ENCODE measurements at regions not wholly inside any gene's neighbourhood (a gene's known extent, or its start where the extent isn't known, plus 50 kb on each side); places are given as distances from the start of the nearest gene placed in this dataset.

DNA sequence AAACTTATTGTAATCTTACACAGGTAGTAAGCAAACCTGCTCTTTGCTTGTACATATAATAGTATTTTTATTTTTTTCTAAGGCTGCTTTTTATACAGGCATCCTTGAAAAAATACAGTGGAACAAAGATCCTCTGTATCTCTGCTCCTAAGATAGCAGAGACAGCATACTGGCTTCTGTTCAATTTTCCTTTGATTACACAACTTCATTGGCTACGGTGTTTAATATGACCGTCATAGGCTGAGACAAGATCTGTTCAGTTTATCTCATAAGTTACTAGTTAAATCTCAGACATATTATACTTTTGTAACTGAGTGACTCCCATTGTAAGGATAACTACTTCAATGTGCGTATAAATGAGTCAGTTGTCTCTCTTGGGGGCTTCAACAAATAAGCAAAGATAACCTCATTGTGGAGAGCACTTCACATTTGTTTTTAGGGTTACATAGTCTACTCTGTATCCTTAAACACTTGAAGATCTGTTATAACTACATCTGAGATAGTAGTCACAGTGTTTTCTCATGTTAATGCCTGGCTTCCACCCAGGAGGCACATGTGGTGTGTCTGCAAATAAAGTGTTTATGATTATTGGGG lies 166.1 kb downstream of the KDM5D start:
- intact Hi-C loops (cut with DNase I), result no loop called here
- Histone ChIP-seq H3K4me1 (ENCODE audit: control insufficient read depth, insufficient read depth, low read length) (no peaks in the 10 kb centered on the region), H3K27me3 (ENCODE audit: control insufficient read depth, insufficient read depth) (no peaks in the 10 kb centered on the region), H3K4me3 (ENCODE audit: low read length) (no peak overlapping the region), H3K9me3 (ENCODE audit: control insufficient read depth, low read length) (no peaks in the 10 kb centered on the region), H3K27ac (ENCODE audit: low read length) (no peak overlapping the region)
- 35% methylated on average over 3 of the region's 3 CpGs for WGBS
- no peak for DNase-seq
- ATAC-seq, result peak in 1 of 2 donors; percentile 85

DNA sequence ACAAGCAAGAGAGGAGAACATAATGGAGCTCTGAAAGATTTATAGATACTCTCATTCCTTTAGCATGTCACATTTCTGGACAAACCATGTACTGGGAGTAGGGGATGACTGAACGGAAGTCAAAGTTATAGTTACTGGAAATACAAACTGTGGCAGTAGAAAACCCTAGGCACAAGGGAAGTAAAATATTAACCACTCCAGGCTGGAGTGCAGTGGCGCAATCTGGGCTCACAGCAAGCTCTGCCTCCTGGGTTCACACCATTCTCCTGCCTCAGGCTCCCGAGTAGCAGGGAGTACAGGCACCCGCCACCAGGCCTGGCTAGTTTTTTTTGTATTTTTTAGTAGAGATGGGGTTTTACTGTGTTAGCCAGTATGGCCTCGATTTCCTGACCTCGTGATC lies 167.3 kb downstream of the KDM5D start:
- 92% methylated on average over 6 of the region's 6 CpGs for WGBS
- DNase-seq, result no peak
- no peak for ATAC-seq
- Histone ChIP-seq H3K27me3 (ENCODE audit: control insufficient read depth, insufficient read depth) (no peaks in the 10 kb centered on the region), H3K27ac (ENCODE audit: low read length) (no peak overlapping the region), H3K4me1 (ENCODE audit: control insufficient read depth, insufficient read depth, low read length) (no peaks in the 10 kb centered on the region), H3K9me3 (ENCODE audit: control insufficient read depth, low read length) (no peaks in the 10 kb centered on the region), H3K4me3 (ENCODE audit: low read length) (no peak overlapping the region)
- intact Hi-C loops (cut with DNase I), result no loop called here

DNA sequence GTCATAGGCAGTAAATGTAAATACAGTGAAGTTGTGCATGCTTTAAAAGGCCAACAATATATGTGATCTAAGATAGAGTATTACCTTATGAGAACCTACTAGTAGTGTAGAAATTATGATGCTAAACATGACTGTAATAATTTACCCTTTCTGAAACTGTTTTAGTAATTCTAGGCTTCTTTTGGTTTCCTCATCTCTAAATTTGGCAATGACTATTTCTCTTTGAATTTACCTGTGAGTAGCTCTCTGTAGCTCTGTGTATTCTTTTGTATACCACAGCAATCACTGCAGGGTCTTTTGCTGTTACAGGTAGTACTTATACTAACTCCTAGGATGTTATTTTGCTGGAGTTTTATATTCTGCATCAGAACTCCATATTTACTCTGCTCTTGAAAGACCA lies 169.6 kb downstream of the KDM5D start:
- DNase-seq (no peak), ATAC-seq (no peak)
- no peaks in the 10 kb centered on the region for H3K4me1 ChIP-seq (ENCODE audit: control insufficient read depth, insufficient read depth, low read length)
- H3K4me3 ChIP-seq (ENCODE audit: low read length), result no peak overlapping the region
- no peaks in the 10 kb centered on the region for H3K27me3 ChIP-seq (ENCODE audit: control insufficient read depth, insufficient read depth)
- intact Hi-C loops (cut with DNase I), result no loop called here
- no peaks in the 10 kb centered on the region for H3K9me3 ChIP-seq (ENCODE audit: control insufficient read depth, low read length)
- no peak overlapping the region for H3K27ac ChIP-seq (ENCODE audit: low read length)

DNA sequence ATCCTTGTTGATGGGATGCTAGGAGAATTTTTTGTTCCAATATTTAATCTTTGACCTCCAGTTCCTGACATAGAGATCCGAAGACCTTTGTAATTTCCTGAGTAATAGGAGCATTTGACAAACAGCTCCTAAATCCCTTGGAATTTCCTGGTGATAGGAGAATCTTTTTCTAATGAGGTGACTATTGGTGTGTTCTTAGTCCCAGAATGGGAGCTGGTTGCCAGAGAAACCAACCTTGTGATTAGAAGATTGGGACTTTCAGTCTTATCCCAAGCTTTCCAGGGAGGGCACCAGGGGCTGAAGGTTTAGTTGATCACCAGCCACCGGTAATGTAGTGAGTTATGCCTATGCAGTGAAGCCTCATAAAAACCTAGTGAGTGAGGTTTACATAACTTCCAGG lies 170.9 kb downstream of the KDM5D start:
- DNase-seq, result no peak
- WGBS, result 66% methylated on average over 2 of the region's 2 CpGs
- no peak overlapping the region for H3K27ac ChIP-seq (ENCODE audit: low read length)
- ATAC-seq, result no peak
- H3K27me3 ChIP-seq (ENCODE audit: control insufficient read depth, insufficient read depth), result no peaks in the 10 kb centered on the region
- H3K9me3 ChIP-seq (ENCODE audit: control insufficient read depth, low read length), result no peaks in the 10 kb centered on the region
- no peak overlapping the region for H3K4me3 ChIP-seq (ENCODE audit: low read length)
- intact Hi-C loops (cut with DNase I), result no loop called here
- no peaks in the 10 kb centered on the region for H3K4me1 ChIP-seq (ENCODE audit: control insufficient read depth, insufficient read depth, low read length)

DNA sequence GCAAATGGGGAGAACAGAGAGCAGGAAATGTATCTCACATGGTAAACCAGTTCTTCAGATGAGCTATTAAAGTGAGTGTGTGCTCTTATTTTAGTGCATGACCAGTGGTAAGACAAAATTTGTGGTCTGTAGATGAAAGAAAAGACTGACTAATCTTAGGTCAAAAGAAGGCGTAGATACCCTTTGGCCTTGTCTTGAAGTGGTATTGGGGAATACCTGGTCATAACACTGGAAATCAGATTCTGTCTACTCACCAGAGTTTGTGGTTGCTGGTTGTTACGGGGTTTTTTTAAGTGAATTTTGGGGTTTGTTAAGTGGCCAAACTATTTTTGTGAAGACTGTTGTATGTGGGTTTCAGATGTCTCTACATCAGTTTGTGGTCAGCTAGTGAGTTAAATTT lies 173.5 kb downstream of the KDM5D start:
- WGBS, result 90% methylated on average over 2 of the region's 2 CpGs
- Histone ChIP-seq H3K27me3 (ENCODE audit: control insufficient read depth, insufficient read depth) (no peaks in the 10 kb centered on the region), H3K4me3 (ENCODE audit: low read length) (no peak overlapping the region), H3K4me1 (ENCODE audit: control insufficient read depth, insufficient read depth, low read length) (no peaks in the 10 kb centered on the region), H3K9me3 (ENCODE audit: control insufficient read depth, low read length) (no peaks in the 10 kb centered on the region), H3K27ac (ENCODE audit: low read length) (no peak overlapping the region)
- DNase-seq (no peak), ATAC-seq (no peak)
- intact Hi-C loops (cut with DNase I), result no loop called here

DNA sequence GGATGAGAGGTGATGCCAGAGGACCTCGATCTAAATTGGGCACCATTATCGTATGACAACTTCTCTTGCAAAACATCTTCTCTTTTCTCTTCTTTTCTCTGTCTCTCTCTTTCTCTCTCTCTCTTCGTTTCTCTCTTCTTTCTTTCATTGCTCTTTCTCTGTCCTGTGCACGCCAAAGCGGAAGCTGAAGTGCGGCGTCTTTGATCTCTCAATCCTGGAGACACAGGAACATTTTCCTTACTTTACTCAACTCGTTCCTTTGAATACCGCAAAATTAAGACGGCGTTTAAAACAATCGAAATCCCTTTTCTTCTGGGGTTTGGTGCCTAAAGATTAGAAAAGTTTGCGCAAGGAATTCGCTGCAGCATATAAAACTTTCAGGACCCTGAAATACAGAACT lies 176.6 kb downstream of the KDM5D start:
- Histone ChIP-seq H3K9me3 (ENCODE audit: control insufficient read depth, low read length) (no peaks in the 10 kb centered on the region), H3K4me1 (ENCODE audit: control insufficient read depth, insufficient read depth, low read length) (no peaks in the 10 kb centered on the region), H3K27me3 (ENCODE audit: control insufficient read depth, insufficient read depth) (no peaks in the 10 kb centered on the region), H3K27ac (ENCODE audit: low read length) (peak overlapping the region; percentile 93), H3K4me3 (ENCODE audit: low read length) (peak overlapping the region; percentile 67)
- 2% methylated on average over 14 of the region's 14 CpGs for WGBS
- intact Hi-C loops (cut with DNase I), result no loop called here
- DNase-seq (peak in 1 of 3 donors; percentile 46), ATAC-seq (no peak)

DNA sequence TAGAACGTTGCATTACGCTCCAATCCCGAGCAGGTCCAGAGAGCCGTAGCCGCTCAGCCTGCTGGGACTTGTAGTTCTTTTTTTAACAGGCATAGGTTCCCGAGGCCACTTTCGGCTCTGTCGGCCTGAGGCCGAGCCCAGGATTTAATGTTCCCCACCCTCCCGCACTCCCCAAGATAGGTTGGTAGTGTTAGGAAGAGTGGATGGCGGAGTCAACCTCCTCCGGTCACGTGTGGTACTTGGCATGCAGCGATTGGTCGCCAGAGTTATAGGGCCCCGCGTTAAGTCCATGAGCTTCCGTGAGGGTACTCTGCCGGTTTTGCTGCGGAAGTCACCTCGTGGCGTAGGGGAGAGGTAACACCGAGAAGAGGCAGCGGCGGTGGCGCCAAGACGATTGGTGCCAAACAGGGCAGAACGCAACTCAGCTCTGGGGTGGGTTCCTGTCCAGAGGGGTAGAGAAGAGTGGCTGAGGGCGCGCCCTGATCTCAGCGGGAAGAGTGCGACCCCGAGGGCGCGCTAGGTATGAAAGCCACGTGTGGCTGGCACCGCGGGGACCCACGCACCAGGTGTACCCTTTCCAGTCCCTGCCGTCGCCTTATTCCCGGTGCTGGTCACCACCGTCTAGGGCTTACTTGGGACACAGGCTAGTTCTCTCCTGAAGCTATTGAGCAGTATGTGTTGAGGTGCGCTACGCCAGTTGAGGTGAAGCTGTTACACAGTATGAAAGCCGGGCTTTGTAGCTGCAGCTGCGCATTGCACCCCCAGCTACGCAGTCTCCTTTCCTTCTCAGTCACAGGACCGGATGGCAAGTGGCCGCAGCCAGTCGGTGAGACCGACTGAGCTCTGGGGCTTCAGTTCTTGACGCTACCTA lies 177.2 kb downstream of the KDM5D start:
- no peaks in the 10 kb centered on the region for H3K4me1 ChIP-seq (ENCODE audit: control insufficient read depth, insufficient read depth, low read length)
- H3K27ac ChIP-seq (ENCODE audit: low read length), result peak overlapping the region; percentile 93
- peak in 1 of 3 donors; percentile 93 for DNase-seq
- H3K4me3 ChIP-seq (ENCODE audit: low read length), result peak overlapping the region; percentile 67
- no peaks in the 10 kb centered on the region for H3K27me3 ChIP-seq (ENCODE audit: control insufficient read depth, insufficient read depth)
- intact Hi-C loops (cut with DNase I), result no loop called here
- WGBS, result under 1% methylated on average over 53 of the region's 53 CpGs
- H3K9me3 ChIP-seq (ENCODE audit: control insufficient read depth, low read length), result no peaks in the 10 kb centered on the region
- ATAC-seq, result peak in 1 of 2 donors; percentile 99

DNA sequence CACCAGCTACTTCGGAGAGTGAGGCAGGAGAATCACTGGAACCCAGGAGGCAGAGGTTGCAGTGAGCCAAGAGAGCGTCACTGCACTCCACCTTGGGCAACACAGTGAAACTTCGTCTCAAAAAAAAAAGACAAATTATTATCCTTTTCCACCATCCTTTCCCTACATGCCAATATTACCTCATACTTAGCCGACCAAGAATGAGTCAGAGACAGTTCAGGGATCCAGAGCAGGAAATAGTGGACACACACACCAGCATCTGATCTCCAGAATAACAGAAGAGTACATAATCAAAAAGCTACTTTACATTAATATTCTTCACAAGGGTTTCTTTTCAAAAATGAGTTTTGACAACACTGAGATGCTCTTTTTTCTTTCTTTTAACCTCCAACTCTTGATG lies 185.4 kb downstream of the KDM5D start:
- no peaks in the 10 kb centered on the region for H3K27me3 ChIP-seq (ENCODE audit: control insufficient read depth, insufficient read depth)
- ATAC-seq (no peak), DNase-seq (no peak)
- no peak overlapping the region for H3K27ac ChIP-seq (ENCODE audit: low read length)
- H3K4me3 ChIP-seq (ENCODE audit: low read length), result no peak overlapping the region
- H3K9me3 ChIP-seq (ENCODE audit: control insufficient read depth, low read length), result no peaks in the 10 kb centered on the region
- H3K4me1 ChIP-seq (ENCODE audit: control insufficient read depth, insufficient read depth, low read length), result no peaks in the 10 kb centered on the region
- intact Hi-C loops (cut with DNase I), result no loop called here
- WGBS, result 80% methylated on average over 4 of the region's 4 CpGs

DNA sequence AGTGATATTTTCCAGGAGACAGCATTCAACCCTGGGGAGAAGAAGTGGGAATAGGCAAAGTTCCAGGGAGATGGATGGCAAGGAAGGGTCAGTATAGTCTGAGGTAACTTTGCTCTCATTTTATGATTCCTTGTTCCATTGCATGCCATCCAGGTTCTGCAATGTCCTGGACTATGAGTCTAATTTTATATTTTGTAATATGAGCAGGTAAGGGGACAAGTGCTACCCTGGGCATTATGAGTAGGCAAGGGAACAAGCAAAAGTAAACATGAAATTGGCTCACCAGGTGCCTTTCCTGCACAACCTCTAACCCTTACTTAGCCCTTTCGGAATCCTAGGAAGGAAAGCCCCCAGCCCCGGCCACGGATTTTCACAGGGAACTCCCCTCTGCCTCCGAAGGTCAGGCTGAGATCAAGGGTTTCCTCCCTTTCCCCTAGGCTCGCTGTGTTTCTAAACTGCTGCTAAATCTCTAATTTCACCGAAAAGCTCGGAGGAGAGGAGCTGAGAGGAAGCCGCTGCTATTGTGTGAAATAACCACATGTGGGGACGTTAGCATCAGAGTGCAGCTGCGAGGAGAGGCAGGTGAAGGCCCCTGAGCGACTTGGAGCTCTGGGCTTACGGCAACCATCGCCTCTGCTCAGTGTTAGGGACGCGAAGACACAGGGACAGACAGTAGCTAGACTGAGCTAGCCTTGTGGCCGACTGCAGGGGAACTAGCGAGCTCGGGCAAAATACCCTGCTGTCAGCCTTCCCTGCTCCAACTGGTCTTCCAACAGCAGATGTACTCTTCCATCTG lies 194.7 kb downstream of the KDM5D start:
- Histone ChIP-seq H3K4me1 (ENCODE audit: control insufficient read depth, insufficient read depth, low read length) (no peaks in the 10 kb centered on the region), H3K4me3 (ENCODE audit: low read length) (no peak overlapping the region), H3K9me3 (ENCODE audit: control insufficient read depth, low read length) (no peaks in the 10 kb centered on the region), H3K27me3 (ENCODE audit: control insufficient read depth, insufficient read depth) (no peaks in the 10 kb centered on the region), H3K27ac (ENCODE audit: low read length) (no peak overlapping the region)
- DNase-seq, result no peak
- ATAC-seq, result no peak
- intact Hi-C loops (cut with DNase I), result no loop called here
- WGBS, result 53% methylated on average over 18 of the region's 18 CpGs

DNA sequence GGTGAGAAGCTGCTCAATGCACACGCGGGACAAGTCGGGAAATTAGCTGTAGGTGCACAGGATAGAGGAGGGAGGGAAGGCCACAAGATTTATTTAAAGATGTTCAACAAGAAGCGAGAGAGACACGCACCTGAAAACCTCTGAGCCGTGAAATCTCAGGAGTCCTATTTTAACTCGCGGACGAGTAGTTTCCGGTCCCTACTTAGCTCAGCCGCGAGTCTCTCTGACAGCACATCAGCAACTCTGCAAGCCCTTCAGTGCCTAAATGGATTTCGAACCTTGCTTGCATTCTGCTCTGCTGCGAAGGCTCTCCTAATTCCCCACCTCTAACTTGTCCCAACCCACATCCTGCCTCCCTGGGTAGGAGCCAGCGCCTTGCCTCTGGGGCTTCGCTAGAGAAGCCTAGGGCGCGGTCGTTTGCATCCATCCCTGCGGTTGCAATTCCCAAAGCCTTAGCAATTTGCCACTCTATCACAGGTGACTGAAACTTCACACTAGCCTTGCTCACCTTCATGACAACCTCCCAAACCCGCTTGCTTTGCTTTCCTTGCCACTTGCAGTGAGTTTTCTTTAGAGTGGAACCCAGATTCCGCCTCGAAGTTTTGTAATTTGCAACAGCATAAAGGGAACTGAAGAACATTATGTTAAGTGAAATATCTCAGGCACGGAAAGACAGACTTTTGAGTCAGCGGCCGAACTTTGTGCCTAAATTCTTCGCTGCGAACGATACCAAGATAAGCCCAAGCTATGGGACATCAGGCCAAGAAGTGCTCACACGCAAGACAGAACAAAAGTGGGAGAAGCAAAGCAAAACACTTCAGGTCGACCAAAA lies 202.8 kb downstream of the KDM5D start:
- Histone ChIP-seq H3K4me3 (ENCODE audit: low read length) (no peak overlapping the region), H3K27ac (ENCODE audit: low read length) (no peak overlapping the region), H3K27me3 (ENCODE audit: control insufficient read depth, insufficient read depth) (no peaks in the 10 kb centered on the region), H3K4me1 (ENCODE audit: control insufficient read depth, insufficient read depth, low read length) (no peaks in the 10 kb centered on the region), H3K9me3 (ENCODE audit: control insufficient read depth, low read length) (no peaks in the 10 kb centered on the region)
- no peak for DNase-seq
- 49% methylated on average over 31 of the region's 31 CpGs for WGBS
- no peak for ATAC-seq
- intact Hi-C loops (cut with DNase I), result no loop called here

Measured in right cardiac atrium (tissue), 5 donors.